GM18873 (cell line): ENCODE measurements at regions not wholly inside any gene's neighbourhood (a gene's known extent, or its start where the extent isn't known, plus 50 kb on each side); places are given as distances from the start of the nearest gene placed in this dataset.

Source experiments
- ATAC-seq: cut with Tn5 transposase; IDR thresholded peaks from one replicate; pipeline ENCODE4 v1.9.1; 2021; ENCODE audit warnings: mild to moderate bottlenecking, moderate library complexity, moderate number of reproducible peaks; ENCODE audit not compliant: unreplicated experiment, low FRiP score

DNA sequence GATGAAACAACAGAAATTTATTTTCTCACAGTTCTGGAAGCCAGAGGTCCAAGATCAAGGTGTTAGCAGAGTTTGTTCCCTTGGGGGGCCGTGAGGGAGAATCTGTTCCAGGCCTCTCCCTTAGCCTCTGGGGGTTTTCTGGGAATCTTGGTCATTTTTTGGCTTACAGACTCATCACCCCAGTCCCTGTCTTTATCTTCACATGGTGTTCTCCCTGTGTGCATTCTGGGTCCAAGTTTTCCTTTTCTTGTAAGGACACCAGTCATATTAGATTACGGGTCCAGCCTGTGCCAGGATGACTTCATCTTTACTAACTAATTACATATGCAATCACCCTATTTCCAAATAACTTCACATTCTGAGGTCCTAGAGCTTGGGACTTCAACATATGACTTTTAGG, 292.5 kb upstream of the TRIB2 start:
- no peak for ATAC-seq

DNA sequence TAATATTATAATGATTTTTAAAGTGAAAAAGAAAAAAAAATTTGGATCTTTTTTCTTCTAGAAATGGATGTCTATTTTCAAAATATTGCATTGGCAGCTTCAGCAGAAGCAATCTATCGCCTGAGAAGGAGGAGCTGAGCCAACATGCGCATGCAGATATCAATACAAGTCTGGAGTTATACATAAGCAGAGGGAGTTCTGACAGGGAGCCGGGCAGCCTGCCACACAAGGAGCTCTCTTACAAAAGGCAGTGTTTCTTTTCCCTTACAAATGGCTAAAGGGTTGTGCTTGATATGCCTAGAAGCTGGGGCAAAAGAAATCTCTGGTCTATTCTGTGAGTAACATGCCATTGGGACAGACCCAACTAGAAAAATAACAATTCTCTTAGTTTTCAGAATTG, 291.9 kb upstream of the TRIB2 start:
- no peak for ATAC-seq

DNA sequence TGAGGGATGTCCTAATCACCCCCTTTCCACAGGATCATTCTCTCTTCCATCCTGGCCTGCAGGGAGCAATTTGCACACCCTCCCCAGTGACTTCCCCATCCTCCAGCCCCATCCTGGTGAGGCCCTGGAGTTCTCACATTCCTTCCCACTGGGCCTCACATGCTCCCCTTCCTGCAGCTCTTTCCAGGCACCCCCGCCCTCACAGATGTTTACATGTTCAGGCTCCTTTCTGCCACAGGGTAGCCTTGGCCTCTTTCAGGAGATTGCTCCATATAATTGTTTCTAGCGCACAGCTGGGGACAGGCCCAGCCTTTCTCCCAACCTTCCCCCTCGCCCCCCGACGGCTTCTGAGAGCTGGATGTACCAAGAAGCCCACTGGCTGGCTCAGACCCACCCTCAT, 288.4 kb upstream of the TRIB2 start:
- no peak for ATAC-seq

DNA sequence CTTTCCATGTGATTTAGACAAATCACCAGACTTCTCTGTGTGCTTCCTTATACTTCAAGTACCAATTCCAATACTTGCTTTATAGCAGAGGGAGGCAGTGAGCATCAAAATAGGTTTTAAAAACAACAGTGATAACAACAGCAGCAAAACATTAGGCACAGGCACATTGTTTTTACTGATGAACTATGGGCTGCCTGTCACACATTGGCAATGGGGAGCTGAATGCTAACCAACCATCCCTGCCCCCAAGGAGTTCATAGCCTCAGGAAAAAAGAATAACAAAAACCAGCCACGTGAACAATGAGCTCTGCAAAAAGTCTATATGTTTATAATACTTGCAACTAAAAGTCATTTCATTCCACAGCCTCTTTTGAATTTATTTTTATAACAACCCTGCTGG, 287.9 kb upstream of the TRIB2 start:
- ATAC-seq = no peak

DNA sequence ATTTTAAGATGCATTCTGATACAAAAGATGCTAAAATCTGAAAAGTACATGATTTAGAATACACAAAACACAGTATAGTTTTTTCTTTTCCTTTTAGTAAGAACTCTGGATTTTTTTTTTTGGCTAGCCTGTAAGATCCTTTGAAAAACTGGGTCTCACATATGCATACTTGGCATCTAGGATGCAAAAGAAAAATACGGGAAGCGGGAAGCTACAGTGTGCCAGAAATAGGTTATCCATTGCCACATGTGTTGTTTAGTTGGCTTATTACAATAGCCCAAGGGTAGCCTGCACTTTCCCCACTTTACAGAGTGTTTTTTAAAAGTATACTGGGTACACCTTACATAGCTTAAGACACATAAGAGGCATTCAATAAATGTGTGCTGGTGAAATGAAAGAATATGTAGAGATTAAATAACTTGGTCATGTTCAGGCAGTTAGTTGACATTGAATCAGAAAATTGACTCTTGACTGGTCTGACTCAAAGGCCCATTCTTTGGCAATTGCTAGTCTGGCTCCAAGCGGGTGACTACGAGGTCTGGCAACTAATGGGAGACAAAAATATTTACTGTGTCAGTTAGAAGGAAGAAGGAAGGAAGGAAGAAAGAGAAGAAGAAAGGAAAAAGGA, 286.8 kb upstream of the TRIB2 start:
- no peak for ATAC-seq

DNA sequence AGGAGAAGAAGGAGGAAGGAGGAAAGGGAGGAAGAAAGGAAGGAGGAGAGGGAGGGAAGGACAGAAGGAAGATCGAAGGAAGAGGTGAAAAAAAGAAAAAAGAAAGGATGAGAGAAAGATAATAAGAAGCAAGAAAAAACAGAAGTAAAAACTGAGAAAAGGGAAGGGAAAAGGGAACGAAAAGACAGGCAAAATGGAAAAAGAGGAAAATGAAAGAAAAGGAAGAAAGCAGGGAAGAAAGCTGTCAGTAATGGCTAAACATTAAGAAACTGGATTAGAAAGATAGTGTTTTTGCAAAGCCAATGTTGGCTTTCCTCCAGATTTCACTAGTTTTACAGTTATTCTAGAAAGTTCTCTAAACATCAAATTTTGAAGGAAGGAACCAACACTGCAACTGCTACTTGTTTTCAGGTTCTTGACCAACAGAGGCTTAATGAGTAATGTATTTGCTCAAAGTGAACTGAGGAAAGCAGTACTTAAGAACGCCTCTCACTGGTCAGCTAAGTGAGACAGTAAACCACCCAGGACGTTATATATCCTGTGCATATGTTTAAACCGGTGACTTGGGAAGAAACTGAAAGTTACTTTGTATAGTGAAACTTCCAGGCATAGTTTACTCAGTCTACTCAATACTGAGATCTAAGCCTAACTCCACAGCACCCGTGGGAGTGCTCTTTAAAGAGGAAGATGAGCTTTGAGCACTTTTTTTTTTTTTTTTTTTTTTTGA, 286.2 kb upstream of the TRIB2 start:
- ATAC-seq = peak; percentile 100

DNA sequence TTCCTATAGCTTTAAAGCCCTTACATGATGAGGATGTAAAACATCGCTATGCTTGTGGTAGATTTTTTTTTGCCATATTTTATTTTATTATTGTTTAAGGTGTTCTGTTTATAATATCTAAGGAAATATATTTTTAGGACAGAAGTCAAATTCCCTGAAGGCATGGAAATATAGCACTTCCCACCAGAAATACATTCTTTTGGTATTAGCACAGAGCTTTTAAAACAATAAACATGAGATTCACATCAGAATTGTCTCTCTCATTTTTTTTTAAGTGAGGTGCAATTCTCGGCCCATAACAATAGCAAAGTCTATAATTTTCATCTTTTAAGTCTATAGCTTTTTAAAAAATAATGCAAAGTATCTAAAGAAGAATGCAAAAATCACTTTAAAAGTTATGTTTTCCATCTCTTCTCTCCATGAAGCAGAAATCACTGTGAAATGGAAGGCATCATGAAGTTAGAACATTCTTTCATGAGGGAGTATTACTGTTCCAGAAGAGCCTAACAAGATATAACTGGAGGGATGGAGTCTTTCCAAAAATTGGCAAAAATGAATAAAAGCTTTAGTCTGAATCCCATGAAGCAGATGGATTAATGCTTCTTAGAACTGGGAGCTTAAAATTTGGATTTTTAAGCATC, 283.6 kb upstream of the TRIB2 start:
- no peak for ATAC-seq

DNA sequence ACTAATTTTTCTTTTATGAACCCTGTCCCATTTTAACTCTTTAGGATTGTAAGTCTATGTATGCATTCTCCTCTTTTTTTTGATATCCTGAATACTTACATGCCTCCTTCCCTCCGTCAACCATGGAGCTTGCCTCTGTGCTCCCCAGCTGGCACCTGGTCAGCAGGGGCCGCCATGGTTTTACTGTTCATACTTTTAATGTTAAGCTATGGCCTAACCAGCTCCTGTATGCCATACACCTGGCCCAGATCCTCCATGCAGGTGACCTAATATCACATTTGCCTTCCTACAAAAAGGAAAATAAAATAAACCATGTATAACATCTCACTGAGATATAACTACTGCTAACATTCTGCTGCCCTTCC, 283.1 kb upstream of the TRIB2 start:
- no peak for ATAC-seq

DNA sequence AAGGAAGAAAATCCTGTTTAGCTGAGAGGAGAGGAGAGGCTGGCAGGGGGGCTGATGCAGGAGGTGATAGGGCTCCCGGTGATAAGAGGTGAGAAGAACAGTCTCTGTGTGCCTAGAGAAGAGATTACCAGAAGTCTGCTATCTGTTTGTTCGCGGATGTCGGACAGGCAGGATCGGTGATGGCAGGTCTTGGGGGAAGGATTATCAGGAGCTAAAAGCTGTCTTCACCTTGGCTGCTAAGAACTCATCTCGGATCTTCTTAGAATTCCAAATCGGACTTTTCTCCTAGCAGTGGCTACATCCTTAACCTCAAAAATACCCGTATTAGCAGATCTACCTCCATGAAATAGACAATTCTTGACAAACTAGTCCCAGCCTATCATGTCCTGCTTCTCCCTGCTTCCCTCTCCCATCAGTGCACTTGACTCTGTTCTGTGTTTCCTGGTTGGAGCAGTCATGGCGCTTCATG, 282.1 kb upstream of the TRIB2 start:
- no peak for ATAC-seq

DNA sequence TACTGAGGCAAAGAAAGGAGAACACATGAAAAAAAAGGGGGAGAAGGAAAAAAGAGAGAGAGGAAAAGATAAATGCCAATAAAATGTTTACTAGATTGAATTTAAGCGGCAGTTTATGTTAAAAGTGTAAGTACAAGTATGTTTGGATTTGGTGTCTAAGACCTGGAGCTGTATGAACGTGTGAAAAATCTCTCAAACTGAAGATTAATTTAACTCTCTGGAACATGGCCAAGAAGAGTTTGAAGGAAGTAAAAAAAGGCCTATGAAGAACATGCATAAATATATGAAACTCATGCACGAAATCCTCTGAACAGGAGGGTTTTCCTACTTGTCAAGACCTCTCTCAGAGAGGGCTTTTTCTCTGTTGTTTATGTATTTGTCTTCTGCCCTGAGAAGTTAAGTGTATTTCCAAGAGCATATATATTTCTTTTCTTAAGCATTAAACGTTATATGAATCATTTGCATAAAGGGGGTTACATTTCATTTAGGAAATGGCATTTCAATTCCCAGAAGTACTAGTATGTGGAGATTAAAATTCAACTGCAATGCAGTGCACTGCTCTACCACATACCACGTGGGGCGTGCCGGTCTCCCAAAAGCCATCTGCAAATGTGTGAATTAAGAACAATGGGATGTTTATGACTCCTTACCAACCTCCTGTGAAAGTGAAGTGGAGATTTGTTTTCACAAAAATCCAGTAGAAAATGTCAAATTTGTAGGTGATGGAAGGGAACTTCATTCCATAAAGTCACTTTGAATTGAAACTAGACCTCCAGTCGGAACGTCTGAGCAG, 281.1 kb upstream of the TRIB2 start:
- no peak for ATAC-seq

DNA sequence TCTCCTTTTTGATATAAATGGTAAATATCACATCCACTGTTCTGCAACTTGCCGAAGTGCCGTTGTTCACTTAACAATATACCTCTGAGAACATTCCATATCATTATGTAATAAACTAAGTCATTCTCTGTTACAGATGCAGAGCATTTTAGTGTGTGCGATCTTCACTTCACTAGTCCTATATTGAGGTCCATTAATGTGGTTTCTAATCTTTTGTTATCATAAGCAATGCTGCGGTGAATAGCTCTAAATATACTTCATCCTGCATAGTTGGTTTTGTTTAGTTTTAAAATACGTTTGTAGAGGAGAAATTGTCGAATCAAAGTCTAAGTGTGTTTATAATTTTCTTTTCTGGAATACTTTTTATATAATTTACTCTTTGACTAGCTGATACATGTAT, 280.3 kb upstream of the TRIB2 start:
- no peak for ATAC-seq

DNA sequence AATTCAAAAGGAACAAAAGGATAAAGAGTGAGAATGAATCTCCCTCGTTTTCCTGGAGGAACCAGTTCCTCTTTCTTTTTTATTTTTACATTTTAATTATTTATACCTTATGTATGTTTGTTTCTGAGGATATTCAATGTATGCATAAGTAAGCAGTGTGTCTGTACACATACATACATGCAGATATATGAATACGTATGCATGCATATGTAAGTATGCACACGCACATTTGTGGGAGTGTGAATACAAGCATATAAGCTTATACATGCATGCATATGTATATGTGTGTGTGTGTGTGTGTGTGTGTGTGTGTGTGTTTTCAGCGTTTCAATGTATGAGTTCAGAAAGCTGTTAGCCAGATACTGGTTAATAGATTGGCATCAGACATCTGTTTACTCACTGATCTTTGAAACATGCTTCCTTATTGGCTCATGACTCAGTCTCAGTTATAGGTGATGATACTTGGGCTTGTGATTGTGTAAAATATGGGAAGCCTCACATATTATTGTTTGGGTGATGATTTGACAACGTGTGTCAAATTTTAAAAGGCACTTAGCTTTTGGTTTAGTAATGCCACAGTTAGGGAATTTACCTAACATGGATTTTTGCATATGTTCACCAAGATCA, 279.7 kb upstream of the TRIB2 start:
- no peak for ATAC-seq

DNA sequence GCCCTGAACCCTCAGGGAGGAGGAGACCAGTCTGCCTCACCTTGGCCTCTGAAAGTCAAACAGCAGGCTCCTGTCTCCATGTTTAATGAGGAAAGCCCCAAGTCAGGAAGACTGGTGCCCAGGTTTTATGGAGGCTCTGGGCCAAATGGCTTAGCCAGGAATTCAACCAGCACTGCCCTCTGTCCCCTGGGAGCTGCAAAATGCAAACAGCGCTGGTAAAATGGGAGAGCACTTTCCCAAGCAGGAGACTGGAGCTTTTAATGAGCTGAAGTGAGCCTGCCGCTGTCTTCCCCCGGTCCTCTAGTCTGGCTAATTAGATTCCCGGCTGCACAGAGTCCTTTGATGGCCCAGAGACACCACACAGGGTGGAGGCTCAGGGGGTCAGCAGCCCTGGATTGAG, 276.0 kb upstream of the TRIB2 start:
- no peak for ATAC-seq

DNA sequence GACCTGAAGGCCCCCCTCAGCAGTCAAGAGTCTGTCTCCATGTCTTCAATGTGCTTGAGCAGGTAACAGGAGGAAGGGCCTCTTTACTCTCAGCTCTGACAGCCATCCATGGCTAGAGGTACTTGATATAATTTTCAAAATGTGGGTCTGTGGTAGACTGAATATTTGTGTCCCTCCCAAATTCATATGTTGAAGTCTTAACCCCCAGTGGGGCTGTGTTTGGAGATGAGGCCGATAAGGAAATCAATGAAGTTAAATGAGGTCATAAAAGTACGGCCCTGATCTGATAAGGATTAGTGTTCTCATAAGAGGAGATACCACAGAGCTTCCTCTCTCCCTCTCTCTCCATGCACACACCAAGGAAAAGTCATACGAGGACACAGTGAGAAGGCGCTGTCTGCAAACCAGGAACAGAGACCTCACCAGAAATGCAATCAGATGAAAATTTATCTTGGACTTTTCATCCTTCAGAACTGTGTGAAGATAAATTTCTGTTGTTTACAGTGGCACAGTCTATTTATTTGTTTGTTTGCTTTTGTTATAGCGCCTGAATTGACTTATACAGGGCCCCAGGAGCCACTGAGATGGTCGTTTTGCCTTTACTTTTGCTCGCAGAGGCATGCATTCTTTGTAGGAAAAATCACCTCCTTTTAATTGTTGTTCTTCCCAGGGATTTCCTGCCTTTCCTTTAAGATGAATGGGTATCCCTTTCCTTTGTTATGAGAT, 274.8 kb upstream of the TRIB2 start:
- ATAC-seq = no peak

DNA sequence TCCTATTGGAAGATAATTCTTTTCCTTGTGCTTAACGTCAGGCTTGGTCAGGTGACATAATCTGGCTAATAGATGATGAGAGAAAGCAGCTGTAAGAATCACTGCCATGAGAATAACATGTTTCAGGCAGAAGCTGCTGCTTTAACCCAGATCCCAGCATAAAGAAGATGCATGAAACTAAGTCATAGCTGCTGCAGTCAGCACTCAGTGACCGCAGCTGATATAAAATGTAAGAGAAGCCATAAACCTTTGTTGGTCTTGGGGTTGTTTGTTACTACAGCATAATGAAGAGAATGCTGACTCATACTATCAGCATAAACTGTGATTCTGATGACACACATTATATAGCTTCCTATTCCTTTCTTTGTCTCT, 274.3 kb upstream of the TRIB2 start:
- ATAC-seq = no peak

DNA sequence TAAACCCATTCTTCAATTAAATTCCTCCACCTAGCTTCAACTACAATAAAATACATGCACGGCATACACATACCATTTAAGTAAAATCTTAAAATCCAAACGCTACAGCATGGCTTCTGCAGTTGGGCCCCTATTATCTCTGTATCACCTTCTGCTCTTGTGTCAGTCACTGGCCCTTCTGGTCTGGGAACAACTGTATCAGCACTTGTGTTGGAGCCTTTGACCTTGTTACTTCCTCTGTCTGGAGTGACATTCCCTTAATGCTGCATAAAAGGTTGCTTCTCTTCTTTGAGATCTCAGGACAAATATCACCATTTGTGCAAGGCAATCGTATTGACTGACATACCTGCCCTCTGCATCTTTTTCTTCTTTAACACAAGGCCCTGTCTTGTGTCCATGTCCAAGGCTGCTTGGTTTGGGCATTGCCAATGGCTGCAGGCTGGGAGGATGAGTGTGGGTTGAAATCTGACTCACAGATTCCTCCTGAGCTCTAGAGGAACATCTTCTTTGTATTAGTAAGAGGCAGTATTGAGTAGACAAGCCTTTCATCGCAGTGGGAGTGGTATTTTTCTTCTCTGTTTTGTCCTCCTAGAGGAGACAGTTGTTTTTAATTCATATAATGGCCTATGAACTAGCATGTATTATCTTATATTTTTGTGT, 267.8 kb upstream of the TRIB2 start:
- no peak for ATAC-seq

DNA sequence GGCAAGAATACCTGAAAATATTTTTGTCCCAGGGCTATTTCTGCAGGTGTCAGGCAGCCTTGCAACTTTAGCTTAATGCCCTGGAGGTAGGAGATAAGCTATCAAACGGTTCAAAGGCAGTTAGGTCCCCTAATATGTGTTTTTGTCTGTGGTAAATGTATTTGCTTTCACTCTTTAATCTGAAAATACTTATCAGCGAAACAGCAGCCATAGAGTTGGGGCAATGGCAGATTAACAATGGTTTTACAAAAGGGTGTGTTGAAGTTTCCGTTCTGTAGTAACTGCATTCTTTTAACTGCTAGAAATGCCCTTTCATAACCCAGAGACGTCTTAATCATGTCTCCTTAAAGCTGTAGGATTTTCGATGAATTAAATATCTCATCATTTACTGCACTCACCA, 265.0 kb upstream of the TRIB2 start:
- no peak for ATAC-seq

DNA sequence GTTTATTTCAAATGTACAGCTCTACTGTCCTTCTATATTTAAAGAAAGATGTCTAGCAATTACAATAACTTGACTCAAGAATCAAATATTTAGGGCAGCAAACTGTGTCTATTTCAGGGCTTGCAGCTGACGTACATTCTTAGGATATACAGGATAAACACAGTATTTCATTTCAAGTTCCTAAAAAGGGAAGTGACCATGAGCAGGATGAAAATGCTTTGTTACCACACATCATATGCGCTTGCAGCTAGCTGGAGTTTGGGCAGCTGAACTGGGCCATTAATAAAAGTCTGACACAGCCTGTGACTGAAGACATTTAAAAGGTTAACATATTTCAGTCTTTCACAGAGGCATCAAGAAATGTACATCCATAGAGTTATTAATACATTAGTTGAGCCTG, 264.6 kb upstream of the TRIB2 start:
- ATAC-seq = no peak

DNA sequence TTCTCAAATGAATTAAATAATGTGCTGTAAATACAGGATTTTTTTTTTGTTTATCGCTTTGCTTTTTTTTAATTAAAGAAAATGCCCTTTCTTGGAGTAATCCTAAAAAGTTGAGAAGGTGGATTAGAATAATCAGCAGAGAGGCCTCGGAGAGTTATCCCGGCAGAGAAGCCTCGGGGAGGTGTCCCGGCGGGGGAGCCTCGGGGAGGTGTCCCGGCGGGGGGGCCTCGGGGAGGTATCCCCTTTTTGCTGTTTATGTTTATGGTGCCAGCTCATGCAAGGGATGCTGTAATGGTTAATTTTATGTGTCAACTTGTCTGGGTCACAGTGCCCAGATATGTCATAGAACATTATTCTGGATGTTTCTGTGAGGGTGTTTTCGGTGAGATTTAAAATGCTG, 263.0 kb upstream of the TRIB2 start:
- ATAC-seq = no peak

DNA sequence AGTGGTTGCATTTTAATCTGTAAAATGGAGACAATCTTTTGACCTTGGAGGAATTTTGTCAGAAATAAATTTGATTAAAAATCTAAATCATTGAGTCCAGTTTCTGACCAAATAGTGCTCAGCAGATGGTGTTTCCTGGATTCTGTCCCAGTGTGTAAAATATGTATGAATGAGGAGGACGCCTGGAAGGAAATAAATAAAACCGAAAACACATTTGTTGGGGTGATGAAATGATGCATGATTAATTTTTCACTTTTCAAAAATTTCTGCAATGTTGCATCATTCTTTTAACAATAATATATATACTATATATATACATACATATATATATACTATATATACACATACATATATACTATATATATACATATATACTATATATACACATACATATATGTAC, 261.1 kb upstream of the TRIB2 start:
- no peak for ATAC-seq
